PC-9 (cell line): ENCODE measurements at regions not wholly inside any gene's neighbourhood (a gene's known extent, or its start where the extent isn't known, plus 50 kb on each side); places are given as distances from the start of the nearest gene placed in this dataset.
"Not testable (repeated sequence)": the region's sequence is repeated elsewhere in the genome, so short reads cannot be mapped to it uniquely, and the experiment has no call there.

Experiments used
- BruUV-seq: library from RNA; stranded (reverse); fragments of 400-500 nt; replicated peaks from 2 replicates; lab custom pipeline; 2021; lab: Mats Ljungman, UMichigan
- CTCF ChIA-PET: fragments of 300-600 bp; sonication (Branson Sonifier 250); formaldehyde crosslinking; loops from one replicate; lab custom pipeline; 2022; ENCODE audit warnings: antibody characterized with exemption; lab: Charles Lee
- POLR2A ChIA-PET: fragments of 300-600 bp; sonication (Branson Sonifier 250); formaldehyde crosslinking; loops from one replicate; lab custom pipeline; 2022; ENCODE audit warnings: antibody characterized with exemption; ENCODE audit not compliant: unreplicated experiment; lab: Charles Lee
- DNase-seq, 2 experiments: peaks; one replicate each; pipeline versions ENCODE4 v3.0.0 to v3.0.0-alpha.2; 2015 to 2022; ENCODE audit warnings: mixed read lengths in 1 of 2
- H2AFZ ChIP-seq: fragments of 200-600 bp; sonication (generic); 2 replicates; pipeline ENCODE4 v1.8.1; 2017; ENCODE audit warnings: antibody characterized with exemption
- H3F3A ChIP-seq: fragments of 200-600 bp; sonication (generic); 2 replicates; pipeline ENCODE4 v1.8.1; 2017; ENCODE audit warnings: antibody characterized with exemption, mild to moderate bottlenecking, low read depth; ENCODE audit not compliant: insufficient read depth
- H3K27ac ChIP-seq: fragments of 200-600 bp; sonication (generic); 2 replicates; pipeline ENCODE4 v1.6.1; 2016; ENCODE audit warnings: mixed run types
- H3K27me3 ChIP-seq: fragments of 200-600 bp; sonication (generic); 2 replicates; pipeline ENCODE4 v1.6.1; 2016; ENCODE audit warnings: low read depth, mixed run types; ENCODE audit not compliant: insufficient read depth
- H3K36me3 ChIP-seq: fragments of 200-600 bp; sonication (generic); 2 replicates; pipeline ENCODE4 v1.6.1; 2016; ENCODE audit warnings: low read depth, mixed run types
- H3K4me1 ChIP-seq: fragments of 200-600 bp; sonication (generic); replicated peaks from 2 replicates; pipeline ENCODE4 v1.6.1; 2016; ENCODE audit warnings: mixed run types; ENCODE audit not compliant: insufficient read depth
- H3K4me2 ChIP-seq: fragments of 200-600 bp; sonication (generic); 2 replicates; pipeline ENCODE4 v1.6.1; 2017; ENCODE audit warnings: mixed run types
- H3K4me3 ChIP-seq: fragments of 200-600 bp; sonication (generic); 2 replicates; pipeline ENCODE4 v1.6.1; 2016; ENCODE audit warnings: mixed run types
- H3K79me2 ChIP-seq: fragments of 200-600 bp; sonication (generic); 2 replicates; pipeline ENCODE4 v1.6.1; 2017; ENCODE audit warnings: low read depth, mixed run types
- H3K9me2 ChIP-seq: fragments of 200-600 bp; sonication (generic); 2 replicates; pipeline ENCODE4 v1.8.1; 2017; ENCODE audit warnings: mild to moderate bottlenecking; ENCODE audit not compliant: insufficient read depth
- H3K9me3 ChIP-seq: fragments of 200-600 bp; sonication (generic); 2 replicates; pipeline ENCODE4 v1.8.1; 2016; ENCODE audit warnings: low read depth; ENCODE audit not compliant: insufficient read depth
- H4K20me1 ChIP-seq: fragments of 200-600 bp; sonication (generic); 2 replicates; pipeline ENCODE4 v1.8.1; 2017; ENCODE audit not compliant: insufficient read depth
- EZH2 ChIP-seq: fragments of 200-600 bp; sonication (generic); IDR thresholded peaks from 2 replicates; pipeline ENCODE4 v1.8.0; 2017; ENCODE audit warnings: antibody characterized with exemption, low read depth
- intact Hi-C: fragments of 100-400 bp; cut with micrococcal nuclease; formaldehyde crosslinking; loops from one replicate; pipeline ENCODE4 v1.10.0; 2022; ENCODE audit not compliant: unreplicated experiment
- TF ChIP-seq, protein P1 (sequence below): fragments of 200-600 bp; sonication (generic); conservative IDR thresholded peaks from 2 replicates; pipeline ENCODE4 v1.6.1; 2017; ENCODE audit warnings: mixed run types, antibody characterized with exemption, mild to moderate bottlenecking, moderate library complexity

DNA sequence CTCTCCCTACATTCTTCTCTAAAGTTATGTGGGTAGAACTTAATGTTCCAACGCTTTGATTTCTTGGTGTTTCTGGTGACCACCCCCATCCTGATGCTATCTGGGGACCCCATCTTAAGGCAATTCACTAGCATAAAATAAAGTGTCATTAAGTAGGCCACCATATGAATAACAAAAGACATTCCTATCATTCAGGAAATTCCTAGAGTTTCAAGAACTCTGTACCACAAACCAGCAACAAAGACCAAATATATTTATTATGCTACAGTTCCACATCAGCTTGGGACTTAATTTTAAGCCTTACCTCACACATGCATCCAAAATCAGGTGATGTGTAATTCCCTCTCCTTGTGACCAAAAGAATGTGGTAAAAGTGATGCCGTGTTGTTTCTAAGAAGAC, 254.6 kb upstream of the LRRC4C start:
- BruUV-seq = no TSS peak
- H4K20me1 ChIP-seq = no peaks in the 10 kb centered on the region
- no peaks in the 10 kb centered on the region for H3K4me1 ChIP-seq
- no peak for DNase-seq
- TF ChIP-seq EZH2 = no peak
- TF ChIP-seq, protein P1, sequence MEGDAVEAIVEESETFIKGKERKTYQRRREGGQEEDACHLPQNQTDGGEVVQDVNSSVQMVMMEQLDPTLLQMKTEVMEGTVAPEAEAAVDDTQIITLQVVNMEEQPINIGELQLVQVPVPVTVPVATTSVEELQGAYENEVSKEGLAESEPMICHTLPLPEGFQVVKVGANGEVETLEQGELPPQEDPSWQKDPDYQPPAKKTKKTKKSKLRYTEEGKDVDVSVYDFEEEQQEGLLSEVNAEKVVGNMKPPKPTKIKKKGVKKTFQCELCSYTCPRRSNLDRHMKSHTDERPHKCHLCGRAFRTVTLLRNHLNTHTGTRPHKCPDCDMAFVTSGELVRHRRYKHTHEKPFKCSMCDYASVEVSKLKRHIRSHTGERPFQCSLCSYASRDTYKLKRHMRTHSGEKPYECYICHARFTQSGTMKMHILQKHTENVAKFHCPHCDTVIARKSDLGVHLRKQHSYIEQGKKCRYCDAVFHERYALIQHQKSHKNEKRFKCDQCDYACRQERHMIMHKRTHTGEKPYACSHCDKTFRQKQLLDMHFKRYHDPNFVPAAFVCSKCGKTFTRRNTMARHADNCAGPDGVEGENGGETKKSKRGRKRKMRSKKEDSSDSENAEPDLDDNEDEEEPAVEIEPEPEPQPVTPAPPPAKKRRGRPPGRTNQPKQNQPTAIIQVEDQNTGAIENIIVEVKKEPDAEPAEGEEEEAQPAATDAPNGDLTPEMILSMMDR = no peak
- H3K9me3 ChIP-seq = no peaks in the 10 kb centered on the region
- 0 out of 2 replicates have a peak, but pooled peaks cover 3% of the 10 kb centered on the region for H3K27me3 ChIP-seq
- H3K36me3 ChIP-seq = no peaks in the 10 kb centered on the region
- no peak overlapping the region for H3K4me3 ChIP-seq
- no peaks in the 10 kb centered on the region for H3F3A ChIP-seq
- no peak overlapping the region for H3K4me2 ChIP-seq
- no peaks in the 10 kb centered on the region for H3K9me2 ChIP-seq
- no peaks in the 10 kb centered on the region for H3K79me2 ChIP-seq
- H3K27ac ChIP-seq = no peak overlapping the region
- intact Hi-C loops = no loop called here
- ChIA-PET POLR2A (no interaction called here), CTCF (no interaction called here)
- no peak overlapping the region for H2AFZ ChIP-seq

GRCh38 chr11:41716862-41717261, 257.4 kb upstream of the LRRC4C start:
- BruUV-seq = no TSS peak
- no peaks in the 10 kb centered on the region for H3K9me2 ChIP-seq
- POLR2A ChIA-PET = no interaction called here
- intact Hi-C loops = no loop called here
- DNase-seq = no peak
- H3K4me3 ChIP-seq = no peak overlapping the region
- H3K36me3 ChIP-seq = no peaks in the 10 kb centered on the region
- H3K4me1 ChIP-seq = no peaks in the 10 kb centered on the region
- no peaks in the 10 kb centered on the region for H3F3A ChIP-seq
- H4K20me1 ChIP-seq = no peaks in the 10 kb centered on the region
- CTCF ChIA-PET = no interaction called here
- H3K4me2 ChIP-seq = no peak overlapping the region
- H3K79me2 ChIP-seq = no peaks in the 10 kb centered on the region
- TF ChIP-seq, protein P1 = no peak
- no peak for TF ChIP-seq EZH2
- H3K9me3 ChIP-seq = no peaks in the 10 kb centered on the region
- H2AFZ ChIP-seq = no peak overlapping the region
- 0 out of 2 replicates have a peak, but pooled peaks cover 3% of the 10 kb centered on the region for H3K27me3 ChIP-seq
- no peak overlapping the region for H3K27ac ChIP-seq

- Histone ChIP-seq H2AFZ (no peak overlapping the region), H3K4me3 (no peak overlapping the region), H3K79me2 (no peaks in the 10 kb centered on the region), H3K9me2 (no peaks in the 10 kb centered on the region), H3K27ac (no peak overlapping the region), H3K36me3 (no peaks in the 10 kb centered on the region), H3K27me3 (0 out of 2 replicates have a peak, but pooled peaks cover 3% of the 10 kb centered on the region), H3K4me1 (no peaks in the 10 kb centered on the region), H3K9me3 (no peaks in the 10 kb centered on the region), H3F3A (no peaks in the 10 kb centered on the region), H4K20me1 (no peaks in the 10 kb centered on the region), H3K4me2 (no peak overlapping the region)
- DNase-seq = no peak
- no TSS peak for BruUV-seq
- intact Hi-C loops = no loop called here
- ChIA-PET CTCF (no interaction called here), POLR2A (no interaction called here)
- no peak for TF ChIP-seq EZH2
- TF ChIP-seq, protein P1 = no peak
These were observed 261.3 kb upstream of the LRRC4C start for GRCh38 chr11:41720761-41721160.

- H3F3A ChIP-seq, H4K20me1 ChIP-seq, intact Hi-C loops, H3K4me1 ChIP-seq, H3K4me2 ChIP-seq, POLR2A ChIA-PET, H3K79me2 ChIP-seq, CTCF ChIA-PET, H3K4me3 ChIP-seq, H3K36me3 ChIP-seq, H3K9me3 ChIP-seq, H2AFZ ChIP-seq, H3K27ac ChIP-seq, H3K9me2 ChIP-seq, BruUV-seq, DNase-seq, H3K27me3 ChIP-seq: not testable (repeated sequence)
These were observed 268.7 kb upstream of the LRRC4C start for GRCh38 chr11:41728161-41728560.
